IPS-18c (cell line): ENCODE measurements at regions not wholly inside any gene's neighbourhood (a gene's known extent, or its start where the extent isn't known, plus 50 kb on each side); places are given as distances from the start of the nearest gene placed in this dataset.

ENCODE experiments used
- H3K4me3 ChIP-seq: 2 replicates; pipeline ENCODE4 v1.7.0; 2013; ENCODE audit warnings: low read depth, mild to moderate bottlenecking, low read length, moderate library complexity; ENCODE audit not compliant: insufficient read depth
- H3K9me3 ChIP-seq: one replicate; pipeline ENCODE4 v1.6.1; 2013; ENCODE audit warnings: mild to moderate bottlenecking, low read length, moderate library complexity; ENCODE audit not compliant: control insufficient read depth, insufficient read depth

GRCh38 chr11:70671611-70672010 is 273.3 kb downstream of the CTTN start:
- H3K4me3 ChIP-seq, result no peak overlapping the region
- H3K9me3 ChIP-seq, result peaks cover 2% of the 10 kb centered on the region

- H3K9me3 ChIP-seq, result peaks cover 2% of the 10 kb centered on the region
- no peak overlapping the region for H3K4me3 ChIP-seq
Measured at GRCh38 chr11:70672991-70673653, 274.8 kb downstream of the CTTN start.

- H3K9me3 ChIP-seq, result peaks cover 2% of the 10 kb centered on the region
Measured at GRCh38 chr11:70674605-70675004, 276.3 kb downstream of the CTTN start.

GRCh38 chr11:70675697-70676374 is 277.5 kb downstream of the CTTN start:
- H3K9me3 ChIP-seq, result peaks cover 2% of the 10 kb centered on the region

More at GRCh38 chr11:70674605-70675004, 276.3 kb downstream of the CTTN start:
- no peak overlapping the region for H3K4me3 ChIP-seq

GRCh38 chr11:70677232-70677916 is 279.0 kb downstream of the CTTN start:
- Histone ChIP-seq H3K9me3 (peaks cover 2% of the 10 kb centered on the region), H3K4me3 (no peak overlapping the region)

More at GRCh38 chr11:70675697-70676374, 277.5 kb downstream of the CTTN start:
- no peak overlapping the region for H3K4me3 ChIP-seq

GRCh38 chr11:70678931-70679900 is 280.9 kb downstream of the CTTN start:
- no peaks in the 10 kb centered on the region for H3K9me3 ChIP-seq
- no peak overlapping the region for H3K4me3 ChIP-seq

GRCh38 chr11:70680781-70681281 is 282.5 kb downstream of the CTTN start:
- Histone ChIP-seq H3K4me3 (no peak overlapping the region), H3K9me3 (no peaks in the 10 kb centered on the region)

- Histone ChIP-seq H3K4me3 (no peak overlapping the region), H3K9me3 (no peaks in the 10 kb centered on the region)
Measured at GRCh38 chr11:70682056-70682455, 283.7 kb downstream of the CTTN start.

- H3K4me3 ChIP-seq, result no peak overlapping the region
- no peaks in the 10 kb centered on the region for H3K9me3 ChIP-seq
Measured at GRCh38 chr11:70682760-70683159, 284.4 kb downstream of the CTTN start.

GRCh38 chr11:70687716-70688115 is 289.4 kb downstream of the CTTN start:
- Histone ChIP-seq H3K9me3 (no peaks in the 10 kb centered on the region), H3K4me3 (no peak overlapping the region)

GRCh38 chr11:70688142-70688541 is 289.8 kb downstream of the CTTN start:
- H3K9me3 ChIP-seq, result no peaks in the 10 kb centered on the region
- no peak overlapping the region for H3K4me3 ChIP-seq

- Histone ChIP-seq H3K9me3 (no peaks in the 10 kb centered on the region), H3K4me3 (no peak overlapping the region)
Measured at GRCh38 chr11:70689764-70690163, 291.4 kb downstream of the CTTN start.

- no peak overlapping the region for H3K4me3 ChIP-seq
- H3K9me3 ChIP-seq, result no peaks in the 10 kb centered on the region
Measured at GRCh38 chr11:70692131-70692530, 293.8 kb downstream of the CTTN start.

- H3K4me3 ChIP-seq, result no peak overlapping the region
- no peaks in the 10 kb centered on the region for H3K9me3 ChIP-seq
Measured at GRCh38 chr11:70694371-70694770, 296.0 kb downstream of the CTTN start.

GRCh38 chr11:70695086-70695960 is 297.0 kb downstream of the CTTN start:
- no peak overlapping the region for H3K4me3 ChIP-seq
- H3K9me3 ChIP-seq, result no peaks in the 10 kb centered on the region

GRCh38 chr11:70696076-70696475 is 297.7 kb downstream of the CTTN start:
- H3K9me3 ChIP-seq, result no peaks in the 10 kb centered on the region
- no peak overlapping the region for H3K4me3 ChIP-seq
